Occipital lobe (tissue), 1 donor: ENCODE measurements at regions not wholly inside any gene's neighbourhood (a gene's known extent, or its start where the extent isn't known, plus 50 kb on each side); places are given as distances from the start of the nearest gene placed in this dataset.

Experiments used
- DNase-seq: peaks from one replicate; lab custom pipeline; 2025; lab: John Stamatoyannopoulos, UW

GRCh38 chr3:164267053-164267452, 811.2 kb downstream of the SI start:
- DNase-seq = no peak

DNA sequence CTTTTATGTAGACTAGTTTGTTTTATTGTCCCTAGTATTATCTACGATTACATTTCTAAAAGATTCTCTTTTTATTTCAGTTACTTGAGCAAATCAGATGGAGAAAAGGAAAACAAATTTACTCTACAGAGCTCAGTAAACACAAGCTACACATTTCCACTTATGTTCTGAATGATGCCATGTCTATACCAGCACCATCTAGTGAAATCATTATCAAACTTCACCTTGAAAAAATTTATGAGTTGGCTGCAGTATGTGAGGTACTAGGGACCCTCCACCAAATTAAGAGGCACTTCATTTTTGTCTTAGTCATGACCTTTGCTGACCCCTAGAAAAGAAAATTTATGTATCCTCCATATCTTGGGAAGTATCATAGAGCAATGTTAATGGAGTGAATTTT, 827.4 kb downstream of the SI start:
- no peak for DNase-seq

GRCh38 chr3:164236851-164237250, 841.4 kb downstream of the SI start:
- DNase-seq = no peak

DNA sequence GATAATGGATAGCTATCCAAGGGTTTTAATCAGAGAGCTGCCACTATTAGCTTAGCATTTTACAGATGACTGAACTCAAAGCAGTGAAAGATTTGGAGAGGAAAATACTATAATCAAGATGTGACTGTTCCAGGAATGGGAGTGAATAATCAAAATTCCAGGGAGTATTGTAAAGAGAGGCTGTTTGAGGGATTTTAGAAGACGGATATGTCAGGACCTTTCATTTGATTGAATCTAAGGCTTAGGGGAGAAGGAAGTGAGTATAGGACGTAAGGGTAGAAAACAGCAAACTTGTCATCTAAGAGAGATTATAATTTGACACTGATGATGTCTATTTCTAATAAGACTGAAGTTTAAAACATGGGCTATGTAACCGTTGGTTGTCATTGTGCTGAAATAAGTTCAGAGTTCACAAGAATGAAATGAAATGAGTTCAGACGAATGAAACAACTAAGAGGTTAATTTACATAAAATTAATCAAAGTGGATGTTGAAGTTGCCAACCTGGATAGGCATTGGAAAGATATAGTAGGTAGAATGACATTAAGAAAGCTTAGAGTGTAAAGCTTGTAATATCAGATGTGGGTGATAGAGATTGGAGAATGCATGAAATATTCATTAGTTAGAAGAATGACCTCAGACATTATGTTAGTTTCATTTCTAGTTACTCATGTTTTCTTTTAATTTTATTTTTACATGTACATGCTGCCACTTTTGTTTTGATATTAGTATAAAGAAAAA, 842.8 kb downstream of the SI start:
- no peak for DNase-seq

GRCh38 chr3:164233951-164234350, 844.3 kb downstream of the SI start:
- DNase-seq = no peak

- no peak for DNase-seq
These were observed 846.6 kb downstream of the SI start for GRCh38 chr3:164231718-164232117.

GRCh38 chr3:164230385-164231094, 847.8 kb downstream of the SI start:
- no peak for DNase-seq

GRCh38 chr3:164224126-164224525, 854.2 kb downstream of the SI start:
- no peak for DNase-seq

DNA sequence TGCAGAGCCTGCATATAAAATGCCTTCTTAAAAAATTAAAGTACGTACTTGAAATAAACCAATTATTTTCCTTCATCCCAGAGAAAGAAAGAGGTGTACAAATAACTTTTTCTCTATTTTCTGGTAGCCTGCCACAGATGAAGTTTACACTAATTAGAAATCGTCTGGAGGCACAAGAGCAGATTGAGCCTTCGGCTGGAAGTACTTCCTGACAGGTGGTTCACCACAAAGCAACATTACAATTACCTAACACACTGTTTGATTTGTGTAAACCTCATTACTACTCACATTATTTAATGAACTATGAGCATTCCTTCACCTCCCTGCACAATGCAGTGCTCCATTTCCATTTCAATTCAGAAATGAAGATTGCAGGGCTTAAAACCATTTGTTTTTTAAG, 856.1 kb downstream of the SI start:
- DNase-seq = no peak

- DNase-seq = no peak
These were observed 857.0 kb downstream of the SI start for GRCh38 chr3:164221297-164221696.

GRCh38 chr3:164209363-164209762, 868.9 kb downstream of the SI start:
- no peak for DNase-seq

GRCh38 chr3:164208821-164209220, 869.5 kb downstream of the SI start:
- no peak for DNase-seq

- DNase-seq = no peak
These were observed 870.2 kb downstream of the SI start for GRCh38 chr3:164208048-164208447.

- no peak for DNase-seq
These were observed 878.1 kb downstream of the SI start for GRCh38 chr3:164200053-164200823.

DNA sequence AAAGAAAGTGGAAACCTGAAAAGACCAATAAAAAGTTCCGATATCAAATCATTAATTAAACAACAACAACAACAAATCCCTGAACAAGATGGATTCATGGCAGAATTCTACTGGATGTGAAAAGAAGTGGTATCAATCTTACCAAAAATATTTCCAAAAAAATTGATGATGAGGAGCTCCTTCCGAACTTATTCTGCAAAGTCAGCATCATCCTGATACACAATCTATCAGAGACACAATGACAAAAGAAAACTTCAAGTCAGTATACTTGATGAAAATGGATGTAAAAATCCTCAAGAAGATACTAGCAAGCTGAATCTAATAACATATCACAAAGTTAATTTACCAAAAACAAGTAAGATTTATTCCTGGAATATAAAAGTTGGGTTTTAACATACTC, 881.8 kb downstream of the SI start:
- no peak for DNase-seq

- no peak for DNase-seq
These were observed 883.5 kb downstream of the SI start for GRCh38 chr3:164194842-164195241.

DNA sequence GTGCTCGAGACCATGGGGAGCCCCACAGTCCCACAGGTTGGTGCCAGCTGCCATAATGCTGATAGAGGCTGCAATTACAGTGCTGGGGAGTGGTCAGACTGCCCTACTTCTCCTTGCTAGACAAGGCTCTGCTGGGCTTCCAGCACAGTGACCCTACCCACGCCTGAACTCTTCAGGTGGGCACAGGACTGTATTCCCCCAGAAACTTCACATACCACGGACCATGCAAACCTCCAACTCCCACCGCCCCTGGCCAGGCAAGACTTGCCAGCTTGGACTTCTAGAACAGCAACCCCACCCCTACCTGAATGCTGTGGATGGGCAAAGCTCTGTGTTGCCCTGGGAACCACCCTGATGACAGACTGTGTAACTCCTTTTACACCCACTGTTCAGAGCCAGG, 885.3 kb downstream of the SI start:
- no peak for DNase-seq

- DNase-seq = no peak
These were observed 887.7 kb downstream of the SI start for GRCh38 chr3:164190566-164190965.

DNA sequence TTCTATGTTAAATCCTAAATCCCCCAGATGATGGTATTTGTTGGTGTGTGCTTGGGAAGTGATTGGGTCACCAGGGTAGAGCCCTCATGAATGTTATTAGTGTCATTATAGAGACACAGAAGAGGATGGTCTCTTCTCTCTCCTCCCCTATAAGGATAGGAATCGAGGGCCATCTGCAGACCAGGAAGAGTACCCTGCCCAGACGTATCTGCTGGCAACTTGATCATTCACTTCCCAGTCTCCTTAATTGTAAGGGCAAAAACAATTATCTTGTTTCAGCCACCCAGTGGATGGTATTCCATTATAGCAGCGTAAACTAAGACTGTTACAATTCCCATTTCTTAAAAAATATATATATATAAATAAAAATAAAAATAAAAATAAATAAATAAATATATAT, 892.2 kb downstream of the SI start:
- no peak for DNase-seq

- DNase-seq = no peak
These were observed 899.1 kb downstream of the SI start for GRCh38 chr3:164179110-164179774.

DNA sequence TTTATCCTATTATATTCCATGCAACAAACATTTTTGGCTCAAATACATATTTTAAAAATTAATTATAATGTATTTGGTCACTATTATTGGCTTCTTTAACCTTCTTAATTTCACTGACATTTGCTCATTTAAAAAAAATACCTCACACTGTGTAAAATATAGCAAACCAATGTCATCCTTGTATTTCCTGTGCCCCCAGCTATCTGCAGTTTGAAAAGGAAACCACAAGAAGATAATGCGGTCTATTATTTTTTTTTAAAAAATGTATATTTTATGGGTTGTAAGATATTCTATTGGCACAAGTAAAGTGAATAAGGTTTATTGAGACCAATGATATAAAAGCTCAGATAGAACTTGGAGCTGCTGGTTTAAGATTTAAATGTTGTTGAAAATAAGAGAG, 904.2 kb downstream of the SI start:
- DNase-seq = no peak

- DNase-seq = no peak
These were observed 922.9 kb downstream of the SI start for GRCh38 chr3:164155400-164155799.
